ENCODE measurements at regions not wholly inside any gene's neighbourhood (a gene's known extent, or its start where the extent isn't known, plus 50 kb on each side); places are given as distances from the start of the nearest gene placed in this dataset.

DNA sequence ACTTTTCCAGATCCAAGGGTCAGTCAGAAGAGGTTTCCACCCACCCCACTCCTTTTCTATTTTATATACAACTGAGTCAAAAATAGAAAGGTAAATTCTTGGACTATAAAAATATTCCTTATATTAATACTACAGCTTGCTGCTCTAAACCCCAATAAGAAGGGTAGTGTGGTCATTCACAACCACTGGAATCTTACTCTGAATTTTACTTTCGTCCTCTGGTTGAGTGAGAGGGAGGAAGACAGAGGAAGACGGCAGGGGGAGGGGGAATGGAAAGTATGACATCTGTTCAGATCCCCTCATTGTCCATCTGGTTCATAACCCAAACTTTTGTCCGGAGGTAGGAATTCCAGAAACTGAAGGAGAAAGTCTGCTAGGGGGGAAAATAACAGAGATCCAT, 67.2 kb downstream of the MAF start:
- no peaks in the 10 kb centered on the region for H3K27me3 ChIP-seq (replicated peaks; ENCODE audit: insufficient read depth, low read length)
- H4K20me1 ChIP-seq (ENCODE audit: insufficient read depth, low read length), result no peaks in the 10 kb centered on the region
- no peak for TF ChIP-seq EZH2phosphoT487 (IDR thresholded peaks at IDR 0.05; ENCODE audit: low read length)
- no peak for TF ChIP-seq EZH2 (optimal IDR thresholded peaks at IDR 0.05; ENCODE audit: low read depth, low read length)
- TF ChIP-seq, protein P1, sequence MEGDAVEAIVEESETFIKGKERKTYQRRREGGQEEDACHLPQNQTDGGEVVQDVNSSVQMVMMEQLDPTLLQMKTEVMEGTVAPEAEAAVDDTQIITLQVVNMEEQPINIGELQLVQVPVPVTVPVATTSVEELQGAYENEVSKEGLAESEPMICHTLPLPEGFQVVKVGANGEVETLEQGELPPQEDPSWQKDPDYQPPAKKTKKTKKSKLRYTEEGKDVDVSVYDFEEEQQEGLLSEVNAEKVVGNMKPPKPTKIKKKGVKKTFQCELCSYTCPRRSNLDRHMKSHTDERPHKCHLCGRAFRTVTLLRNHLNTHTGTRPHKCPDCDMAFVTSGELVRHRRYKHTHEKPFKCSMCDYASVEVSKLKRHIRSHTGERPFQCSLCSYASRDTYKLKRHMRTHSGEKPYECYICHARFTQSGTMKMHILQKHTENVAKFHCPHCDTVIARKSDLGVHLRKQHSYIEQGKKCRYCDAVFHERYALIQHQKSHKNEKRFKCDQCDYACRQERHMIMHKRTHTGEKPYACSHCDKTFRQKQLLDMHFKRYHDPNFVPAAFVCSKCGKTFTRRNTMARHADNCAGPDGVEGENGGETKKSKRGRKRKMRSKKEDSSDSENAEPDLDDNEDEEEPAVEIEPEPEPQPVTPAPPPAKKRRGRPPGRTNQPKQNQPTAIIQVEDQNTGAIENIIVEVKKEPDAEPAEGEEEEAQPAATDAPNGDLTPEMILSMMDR (IDR thresholded peaks at IDR 0.05; ENCODE audit: low read length), result no peak
- H3K27ac ChIP-seq (ENCODE audit: low read length), result no peak overlapping the region
- DNase-seq, result no peak
- no peak overlapping the region for H2AFZ ChIP-seq (ENCODE audit: low read length)
- H3K79me2 ChIP-seq (ENCODE audit: low read length), result no peaks in the 10 kb centered on the region
- H3K9me2 ChIP-seq (replicated peaks; ENCODE audit: insufficient read depth, low read length), result no peaks in the 10 kb centered on the region
- H3K4me3 ChIP-seq (ENCODE audit: low read length), result no peak overlapping the region
- no peak overlapping the region for H3K9ac ChIP-seq (ENCODE audit: low read length)
- no peak overlapping the region for H3K4me2 ChIP-seq (ENCODE audit: low read depth, low read length)
- H3F3A ChIP-seq (ENCODE audit: insufficient read depth, low read length), result no peaks in the 10 kb centered on the region
- H3K36me3 ChIP-seq (replicated peaks; ENCODE audit: insufficient read depth, low read length), result no peaks in the 10 kb centered on the region
- H3K4me1 ChIP-seq (ENCODE audit: low read length), result no peaks in the 10 kb centered on the region
- H3K9me3 ChIP-seq (replicated peaks; ENCODE audit: insufficient read depth, low read length), result no peaks in the 10 kb centered on the region

DNA sequence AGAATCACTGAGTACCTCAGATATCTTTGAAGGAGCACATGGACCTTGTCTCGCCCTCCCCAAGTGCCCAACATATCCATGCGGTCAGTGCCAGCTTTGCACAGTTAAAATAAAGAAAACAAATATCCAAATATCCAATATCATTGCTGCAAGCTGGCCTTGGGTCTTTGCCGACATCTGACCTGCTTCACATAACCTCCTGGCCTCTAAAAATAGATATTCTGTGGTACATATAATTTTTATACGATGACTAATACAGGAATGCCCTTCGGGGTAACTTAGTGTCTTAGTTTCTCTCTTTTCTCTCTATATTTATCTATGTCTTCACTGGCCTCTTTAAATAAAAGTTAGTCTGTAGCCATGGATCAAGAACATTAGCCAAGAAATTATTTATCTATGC, 67.8 kb downstream of the MAF start:
- Histone ChIP-seq H4K20me1 (ENCODE audit: insufficient read depth, low read length) (no peaks in the 10 kb centered on the region), H3K36me3 (replicated peaks; ENCODE audit: insufficient read depth, low read length) (no peaks in the 10 kb centered on the region), H3F3A (ENCODE audit: insufficient read depth, low read length) (no peaks in the 10 kb centered on the region), H3K9me3 (replicated peaks; ENCODE audit: insufficient read depth, low read length) (no peaks in the 10 kb centered on the region), H3K27ac (ENCODE audit: low read length) (no peak overlapping the region), H3K79me2 (ENCODE audit: low read length) (no peaks in the 10 kb centered on the region), H3K9ac (ENCODE audit: low read length) (no peak overlapping the region), H2AFZ (ENCODE audit: low read length) (no peak overlapping the region), H3K9me2 (replicated peaks; ENCODE audit: insufficient read depth, low read length) (no peaks in the 10 kb centered on the region), H3K4me1 (ENCODE audit: low read length) (no peaks in the 10 kb centered on the region), H3K4me2 (ENCODE audit: low read depth, low read length) (no peak overlapping the region), H3K27me3 (replicated peaks; ENCODE audit: insufficient read depth, low read length) (no peaks in the 10 kb centered on the region), H3K4me3 (ENCODE audit: low read length) (no peak overlapping the region)
- no peak for DNase-seq
- TF ChIP-seq, protein P1 (IDR thresholded peaks at IDR 0.05; ENCODE audit: low read length), result no peak
- TF ChIP-seq EZH2 (optimal IDR thresholded peaks at IDR 0.05; ENCODE audit: low read depth, low read length) (no peak), EZH2phosphoT487 (IDR thresholded peaks at IDR 0.05; ENCODE audit: low read length) (no peak)

DNA sequence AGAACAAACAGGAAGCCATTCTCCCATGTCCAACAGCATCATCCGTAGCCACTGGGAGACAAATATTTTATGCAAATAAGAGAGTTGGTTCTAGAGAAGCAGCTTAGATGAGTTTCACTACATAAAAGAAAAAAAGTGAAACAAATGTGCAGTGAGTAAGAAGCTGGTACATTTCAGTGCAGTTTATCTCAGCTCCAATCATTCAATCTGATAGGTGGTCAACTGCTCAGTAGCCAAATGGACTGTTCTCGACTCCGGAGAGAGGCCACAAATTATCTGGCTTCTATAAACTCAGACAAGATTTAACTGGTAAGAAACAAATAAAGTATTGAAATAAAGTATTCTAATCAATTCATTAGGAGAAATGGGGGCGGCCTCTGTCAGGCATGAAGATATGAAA, 68.3 kb downstream of the MAF start:
- H3K79me2 ChIP-seq (ENCODE audit: low read length), result no peaks in the 10 kb centered on the region
- no peak for DNase-seq
- no peak for TF ChIP-seq EZH2phosphoT487 (IDR thresholded peaks at IDR 0.05; ENCODE audit: low read length)
- TF ChIP-seq EZH2 (optimal IDR thresholded peaks at IDR 0.05; ENCODE audit: low read depth, low read length), result no peak
- TF ChIP-seq, protein P1 (IDR thresholded peaks at IDR 0.05; ENCODE audit: low read length), result no peak
- no peaks in the 10 kb centered on the region for H3K9me3 ChIP-seq (replicated peaks; ENCODE audit: insufficient read depth, low read length)
- no peaks in the 10 kb centered on the region for H3K9me2 ChIP-seq (replicated peaks; ENCODE audit: insufficient read depth, low read length)
- no peaks in the 10 kb centered on the region for H3K27me3 ChIP-seq (replicated peaks; ENCODE audit: insufficient read depth, low read length)
- no peak overlapping the region for H3K27ac ChIP-seq (ENCODE audit: low read length)
- no peak overlapping the region for H3K4me3 ChIP-seq (ENCODE audit: low read length)
- H3K4me2 ChIP-seq (ENCODE audit: low read depth, low read length), result no peak overlapping the region
- no peaks in the 10 kb centered on the region for H3K36me3 ChIP-seq (replicated peaks; ENCODE audit: insufficient read depth, low read length)
- H3F3A ChIP-seq (ENCODE audit: insufficient read depth, low read length), result no peaks in the 10 kb centered on the region
- no peak overlapping the region for H3K9ac ChIP-seq (ENCODE audit: low read length)
- no peaks in the 10 kb centered on the region for H4K20me1 ChIP-seq (ENCODE audit: insufficient read depth, low read length)
- no peak overlapping the region for H2AFZ ChIP-seq (ENCODE audit: low read length)
- H3K4me1 ChIP-seq (ENCODE audit: low read length), result no peaks in the 10 kb centered on the region

All from MM.1S (cell line).